ENCODE measurements at regions not wholly inside any gene's neighbourhood (a gene's known extent, or its start where the extent isn't known, plus 50 kb on each side); places are given as distances from the start of the nearest gene placed in this dataset.

- H3K79me2 ChIP-seq (ENCODE audit: insufficient read depth) = no peaks in the 10 kb centered on the region
- no peak overlapping the region for H3K4me2 ChIP-seq
- no peaks in the 10 kb centered on the region for H3K9me2 ChIP-seq
- peaks cover 0 to 10% of the 10 kb centered on the region in 2 experiments; a peak in 1 of 4 replicates for H3K4me1 ChIP-seq (ENCODE audit: control insufficient read depth in 1 of 2, insufficient read depth in 2 of 2, low read depth in 1 of 2, low read length in 1 of 2)
- no peak overlapping the region for H3K4me3 ChIP-seq (ENCODE audit: low read depth in 2 of 2, low read length in 1 of 2)
- H3K9ac ChIP-seq = no peak overlapping the region
- H3K36me3 ChIP-seq (replicated peaks in 1 of 2; ENCODE audit: control insufficient read depth in 1 of 2, insufficient read depth in 2 of 2, low read length in 1 of 2) = no peaks in the 10 kb centered on the region
- no peaks in the 10 kb centered on the region for H3K27me3 ChIP-seq (ENCODE audit: insufficient read depth)
- ChIA-PET CTCF (interaction anchor here (1.1 to 3.1 kb wide), 6 partner anchors 14 to 164 kb away, joined by 3 to 28 read pairs (median 8); no protein-coding TSS in a partner anchor), POLR2A (no interaction called here)
- no peak overlapping the region for H3K27ac ChIP-seq (ENCODE audit: low read depth in 2 of 2, low read length in 1 of 2)
- H4K20me1 ChIP-seq (ENCODE audit: insufficient read depth) = no peaks in the 10 kb centered on the region
- whole genome bisulfite sequencing (ENCODE audit: low lambda C conversion rate) = 71% methylated on average over 4 of the region's 4 CpGs
- H2AFZ ChIP-seq (ENCODE audit: low read depth) = no peak overlapping the region
- H3F3A ChIP-seq (replicated peaks; ENCODE audit: insufficient read depth) = peaks cover 7% of the 10 kb centered on the region
- TF ChIP-seq EP300 (IDR thresholded peaks at IDR 0.05; ENCODE audit: borderline replicate concordance in 1 of 2, low read depth in 1 of 2, low read length in 1 of 2) (no peak), RAD21 (IDR thresholded peaks at IDR 0.05; ENCODE audit: low read length) (no peak), POLR2AphosphoS5 (IDR thresholded peaks at IDR 0.05; ENCODE audit: low read depth, low read length) (no peak), GATA2 (CRISPR knock-in tag; IDR thresholded peaks at IDR 0.05) (no peak), CTCF (IDR thresholded peaks at IDR 0.05) (no peak), TCF12 (IDR thresholded peaks at IDR 0.05) (no peak)
- DNase-seq = no peak
- H3K9me3 ChIP-seq = no peaks in the 10 kb centered on the region
Measured at GRCh38 chr17:55605705-55606487, 94.6 kb upstream of the SMIM36 start.

GRCh38 chr17:55601874-55602364 is 90.7 kb upstream of the SMIM36 start:
- H3K27ac ChIP-seq (ENCODE audit: low read depth in 2 of 2, low read length in 1 of 2) = no peak overlapping the region
- H3K4me1 ChIP-seq (ENCODE audit: control insufficient read depth in 1 of 2, insufficient read depth in 2 of 2, low read depth in 1 of 2, low read length in 1 of 2) = no peaks in the 10 kb centered on the region
- peak; percentile 52 for DNase-seq
- no peaks in the 10 kb centered on the region for H3K36me3 ChIP-seq (replicated peaks in 1 of 2; ENCODE audit: control insufficient read depth in 1 of 2, insufficient read depth in 2 of 2, low read length in 1 of 2)
- no peaks in the 10 kb centered on the region for H3K9me2 ChIP-seq
- POLR2A ChIA-PET = no interaction called here
- no peak overlapping the region for H3K9ac ChIP-seq
- TF ChIP-seq CTCF (IDR thresholded peaks at IDR 0.05) (peak; percentile 83), REST (IDR thresholded peaks at IDR 0.05; ENCODE audit: low read depth, low read length) (no peak), TCF12 (IDR thresholded peaks at IDR 0.05) (no peak), USF2 (IDR thresholded peaks at IDR 0.05; ENCODE audit: borderline replicate concordance, low read depth, low read length) (no peak), NRF1 (IDR thresholded peaks at IDR 0.05; ENCODE audit: low read depth, low read length) (0 out of 2 replicates have a peak, but pooled peaks have one; percentile 20), RAD21 (IDR thresholded peaks at IDR 0.05; ENCODE audit: low read length) (peak; percentile 92), MXI1 (IDR thresholded peaks at IDR 0.05; ENCODE audit: low read depth, low read length) (no peak), RFX5 (IDR thresholded peaks at IDR 0.05; ENCODE audit: low read length) (no peak), FOSL2 (IDR thresholded peaks at IDR 0.05; ENCODE audit: borderline replicate concordance, low read depth) (no peak), FOXM1 (IDR thresholded peaks at IDR 0.05; ENCODE audit: low read depth) (no peak), SMC3 (IDR thresholded peaks at IDR 0.05; ENCODE audit: low read depth, low read length) (peak; percentile 93), PBX3 (IDR thresholded peaks at IDR 0.05) (no peak), TEAD4 (IDR thresholded peaks at IDR 0.05; ENCODE audit: borderline replicate concordance, insufficient read depth) (no peak)
- no peaks in the 10 kb centered on the region for H4K20me1 ChIP-seq (ENCODE audit: insufficient read depth)
- no peak overlapping the region for H2AFZ ChIP-seq (ENCODE audit: low read depth)
- CTCF ChIA-PET = interaction anchor here (0.7 to 3.4 kb wide), 57 partner anchors 8 to 1114 kb away, joined by 3 to 85 read pairs (median 5); partner anchors contain the start of genes PCTP and TMEM100
- no peaks in the 10 kb centered on the region for H3K27me3 ChIP-seq (ENCODE audit: insufficient read depth)
- no peak overlapping the region for H3K4me2 ChIP-seq
- H3K9me3 ChIP-seq = peaks cover 17% of the 10 kb centered on the region
- no peak overlapping the region for H3K4me3 ChIP-seq (ENCODE audit: low read depth in 2 of 2, low read length in 1 of 2)
- no peaks in the 10 kb centered on the region for H3F3A ChIP-seq (replicated peaks; ENCODE audit: insufficient read depth)
- no peaks in the 10 kb centered on the region for H3K79me2 ChIP-seq (ENCODE audit: insufficient read depth)
